DND-41 (cell line): ENCODE measurements at regions not wholly inside any gene's neighbourhood (a gene's known extent, or its start where the extent isn't known, plus 50 kb on each side); places are given as distances from the start of the nearest gene placed in this dataset.

Source experiments
- ATAC-seq: fragments of 200-7000 bp; cut with Tn5 transposase; 3 replicates; pipeline ENCODE4 v1.9.1; 2021; ENCODE audit warnings: low read depth; ENCODE audit not compliant: insufficient read depth
- DNase-seq: peaks from one replicate; pipeline ENCODE4 v3.0.0-alpha.2; 2020
- H2AFZ ChIP-seq: 2 replicates; pipeline ENCODE4 v1.6.0; 2012; ENCODE audit warnings: low read depth, low read length
- H3K27ac ChIP-seq: 2 replicates; pipeline ENCODE4 v1.5.1; 2012; ENCODE audit warnings: low read length, inconsistent platforms
- H3K27me3 ChIP-seq: fragments of 200-600 bp; sonication (generic); 2 replicates; pipeline ENCODE4 v1.6.0; 2012; ENCODE audit warnings: low read length, mild to moderate bottlenecking, inconsistent platforms; ENCODE audit not compliant: insufficient read depth, poor library complexity
- H3K36me3 ChIP-seq: 2 replicates; pipeline ENCODE4 v1.5.1; 2012; ENCODE audit warnings: low read length, inconsistent platforms; ENCODE audit not compliant: insufficient read depth
- H3K4me1 ChIP-seq: 2 replicates; pipeline ENCODE4 v1.5.1; 2012; ENCODE audit warnings: mild to moderate bottlenecking, low read length; ENCODE audit not compliant: insufficient read depth
- H3K4me2 ChIP-seq: 2 replicates; pipeline ENCODE4 v1.6.0; 2012; ENCODE audit warnings: mild to moderate bottlenecking, moderate library complexity, low read length, inconsistent platforms; ENCODE audit not compliant: insufficient read depth
- H3K4me3 ChIP-seq, 2 experiments: fragments of 200-600 bp in 1 of 2; shearing (Covaris generic) in 1 of 2; 2 replicates each; pipeline ENCODE4 v1.5.1; 2012 to 2016; ENCODE audit warnings: inconsistent platforms in 2 of 2, low read length in 2 of 2, mild to moderate bottlenecking in 2 of 2, low read depth in 1 of 2, moderate library complexity in 1 of 2
- H3K79me2 ChIP-seq: 2 replicates; pipeline ENCODE4 v1.6.0; 2012; ENCODE audit warnings: low read length, inconsistent platforms; ENCODE audit not compliant: insufficient read depth
- H3K9ac ChIP-seq: 2 replicates; pipeline ENCODE4 v1.6.0; 2012; ENCODE audit warnings: low read depth, mild to moderate bottlenecking, inconsistent platforms, low read length, moderate library complexity
- H3K9me3 ChIP-seq: 2 replicates; pipeline ENCODE4 v1.5.1; 2012; ENCODE audit warnings: low read length, moderate library complexity, mild to moderate bottlenecking, inconsistent platforms; ENCODE audit not compliant: insufficient read depth, severe bottlenecking
- H4K20me1 ChIP-seq: 2 replicates; pipeline ENCODE4 v1.6.0; 2012; ENCODE audit warnings: low read length; ENCODE audit not compliant: insufficient read depth
- EZH2 ChIP-seq: IDR thresholded peaks from 3 replicates; pipeline ENCODE4 v1.6.1; 2012; ENCODE audit warnings: borderline replicate concordance, low read depth, mild to moderate bottlenecking, moderate library complexity, low read length, inconsistent platforms; ENCODE audit not compliant: severe bottlenecking
- TF ChIP-seq, protein P1 (sequence below): IDR thresholded peaks from 2 replicates; pipeline ENCODE4 v1.5.1; 2012; ENCODE audit warnings: borderline replicate concordance, low read length, moderate library complexity, mild to moderate bottlenecking; ENCODE audit not compliant: poor library complexity, severe bottlenecking; ENCODE audit errors: extremely low read depth

DNA sequence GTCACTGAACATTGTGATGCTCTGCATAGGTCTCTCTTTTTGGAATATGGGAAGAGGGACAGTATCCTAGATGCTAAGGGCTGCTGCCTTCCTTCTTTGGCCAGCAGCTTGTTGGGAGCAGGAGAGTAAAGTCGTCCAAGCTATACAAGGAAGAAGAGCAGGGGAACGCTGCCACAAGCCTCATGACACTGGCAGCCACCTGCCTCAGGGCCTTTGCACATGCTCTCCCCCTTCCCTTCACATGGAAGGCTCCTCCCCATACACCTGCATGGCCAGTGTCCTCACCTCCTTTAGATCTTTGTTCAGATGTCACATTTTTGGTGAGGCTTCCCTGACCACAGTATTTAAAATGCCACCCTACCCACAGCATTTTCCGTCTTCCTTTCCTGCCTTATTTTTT is 78.1 kb upstream of the CRHR1 start:
- Histone ChIP-seq H3K4me3 (no peak overlapping the region), H4K20me1 (peaks cover 11% of the 10 kb centered on the region; the same call in 1 of the 2 replicates), H2AFZ (no peak overlapping the region), H3K27ac (no peak overlapping the region), H3K27me3 (peaks cover 17% of the 10 kb centered on the region), H3K4me2 (no peak overlapping the region), H3K9ac (no peak overlapping the region), H3K36me3 (no peaks in the 10 kb centered on the region), H3K79me2 (no peaks in the 10 kb centered on the region), H3K4me1 (no peaks in the 10 kb centered on the region), H3K9me3 (no peaks in the 10 kb centered on the region)
- TF ChIP-seq, protein P1, sequence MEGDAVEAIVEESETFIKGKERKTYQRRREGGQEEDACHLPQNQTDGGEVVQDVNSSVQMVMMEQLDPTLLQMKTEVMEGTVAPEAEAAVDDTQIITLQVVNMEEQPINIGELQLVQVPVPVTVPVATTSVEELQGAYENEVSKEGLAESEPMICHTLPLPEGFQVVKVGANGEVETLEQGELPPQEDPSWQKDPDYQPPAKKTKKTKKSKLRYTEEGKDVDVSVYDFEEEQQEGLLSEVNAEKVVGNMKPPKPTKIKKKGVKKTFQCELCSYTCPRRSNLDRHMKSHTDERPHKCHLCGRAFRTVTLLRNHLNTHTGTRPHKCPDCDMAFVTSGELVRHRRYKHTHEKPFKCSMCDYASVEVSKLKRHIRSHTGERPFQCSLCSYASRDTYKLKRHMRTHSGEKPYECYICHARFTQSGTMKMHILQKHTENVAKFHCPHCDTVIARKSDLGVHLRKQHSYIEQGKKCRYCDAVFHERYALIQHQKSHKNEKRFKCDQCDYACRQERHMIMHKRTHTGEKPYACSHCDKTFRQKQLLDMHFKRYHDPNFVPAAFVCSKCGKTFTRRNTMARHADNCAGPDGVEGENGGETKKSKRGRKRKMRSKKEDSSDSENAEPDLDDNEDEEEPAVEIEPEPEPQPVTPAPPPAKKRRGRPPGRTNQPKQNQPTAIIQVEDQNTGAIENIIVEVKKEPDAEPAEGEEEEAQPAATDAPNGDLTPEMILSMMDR = no peak
- TF ChIP-seq EZH2 = no peak
- no peak for DNase-seq
- ATAC-seq = no peak

DNA sequence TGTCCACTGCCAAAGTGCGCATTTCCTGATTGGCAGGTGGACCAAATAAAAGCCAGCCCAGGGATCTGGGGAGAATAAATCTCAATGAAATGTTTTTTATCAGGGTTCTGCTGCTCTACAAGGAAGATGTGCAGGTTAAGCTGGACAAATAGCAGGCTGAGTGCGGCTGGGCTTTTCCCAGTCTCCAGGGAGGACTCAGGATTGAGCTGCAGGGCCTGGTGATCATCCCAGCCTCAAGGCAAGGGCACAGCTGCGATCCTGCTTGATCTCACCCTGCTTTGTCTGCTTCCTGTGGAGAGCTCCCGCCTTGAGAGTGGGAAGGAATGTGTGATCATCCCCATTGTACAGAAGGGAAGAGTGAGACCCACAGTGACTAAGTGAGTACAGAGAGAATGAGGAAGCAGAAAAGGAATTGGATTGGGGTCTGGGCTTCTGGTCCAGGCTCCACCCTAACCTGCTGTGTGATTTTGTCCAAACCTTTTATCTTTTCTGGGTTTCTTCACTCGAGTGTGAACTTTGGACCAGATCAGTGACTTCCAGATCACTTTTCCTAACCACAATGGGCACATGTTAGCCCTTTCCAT is 75.3 kb upstream of the CRHR1 start:
- no peak overlapping the region for H3K4me2 ChIP-seq

GRCh38 chr17:45709728-45710288 is 74.3 kb upstream of the CRHR1 start:
- DNase-seq (no peak), ATAC-seq (no peak)
- H3K79me2 ChIP-seq = no peaks in the 10 kb centered on the region
- no peaks in the 10 kb centered on the region for H3K4me1 ChIP-seq
- no peak overlapping the region for H3K4me2 ChIP-seq
- H3K36me3 ChIP-seq = no peaks in the 10 kb centered on the region
- H3K27ac ChIP-seq = no peak overlapping the region
- H3K4me3 ChIP-seq = no peak overlapping the region
- H3K9me3 ChIP-seq = no peaks in the 10 kb centered on the region
- TF ChIP-seq, protein P1 = no peak
- no peak for TF ChIP-seq EZH2
- peaks cover 30% of the 10 kb centered on the region for H3K27me3 ChIP-seq
- peaks cover 8% of the 10 kb centered on the region; the same call in 1 of the 2 replicates for H4K20me1 ChIP-seq
- no peak overlapping the region for H3K9ac ChIP-seq
- no peak overlapping the region for H2AFZ ChIP-seq

More for the DNA sequence above, 75.3 kb upstream of the CRHR1 start:
- TF ChIP-seq EZH2 = no peak
- TF ChIP-seq, protein P1 = no peak
- DNase-seq = no peak
- H3K36me3 ChIP-seq = no peaks in the 10 kb centered on the region
- no peak overlapping the region for H2AFZ ChIP-seq
- no peak overlapping the region for H3K4me3 ChIP-seq
- H3K4me1 ChIP-seq = no peaks in the 10 kb centered on the region
- H3K9me3 ChIP-seq = no peaks in the 10 kb centered on the region
- no peak overlapping the region for H3K27ac ChIP-seq
- H3K9ac ChIP-seq = no peak overlapping the region
- H4K20me1 ChIP-seq = peaks cover 8% of the 10 kb centered on the region; the same call in 1 of the 2 replicates
- peaks cover 30% of the 10 kb centered on the region for H3K27me3 ChIP-seq
- no peak for ATAC-seq
- H3K79me2 ChIP-seq = no peaks in the 10 kb centered on the region
